GM18870 (cell line): ENCODE measurements at regions not wholly inside any gene's neighbourhood (a gene's known extent, or its start where the extent isn't known, plus 50 kb on each side); places are given as distances from the start of the nearest gene placed in this dataset.
A peak's percentile ranks its signal among the peaks of the same experiment; 100 is the strongest.

Experiments used
- ATAC-seq: cut with Tn5 transposase; IDR thresholded peaks from one replicate; pipeline ENCODE4 v1.9.1; 2021; ENCODE audit warnings: moderate library complexity; ENCODE audit not compliant: unreplicated experiment

DNA sequence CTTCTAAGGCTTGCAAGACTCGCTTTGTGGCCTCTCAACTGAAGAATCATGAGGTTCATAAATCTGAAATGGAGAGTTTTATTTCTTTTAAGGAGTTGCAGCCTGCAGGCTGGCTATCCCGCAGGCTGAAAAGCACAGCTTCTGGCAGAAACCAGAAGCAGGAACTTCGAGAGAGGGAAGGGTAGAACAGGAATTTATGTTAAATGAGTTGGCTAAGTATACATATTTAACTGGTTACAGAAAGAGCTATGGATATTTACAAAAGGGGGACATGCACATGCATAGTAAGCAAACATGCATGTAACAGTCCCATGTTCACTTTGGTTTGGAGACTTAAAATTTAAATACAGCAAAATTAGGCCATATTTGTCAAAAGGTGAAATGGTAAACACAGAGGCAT lies 787.0 kb downstream of the TFAP2A start:
- ATAC-seq = no peak

DNA sequence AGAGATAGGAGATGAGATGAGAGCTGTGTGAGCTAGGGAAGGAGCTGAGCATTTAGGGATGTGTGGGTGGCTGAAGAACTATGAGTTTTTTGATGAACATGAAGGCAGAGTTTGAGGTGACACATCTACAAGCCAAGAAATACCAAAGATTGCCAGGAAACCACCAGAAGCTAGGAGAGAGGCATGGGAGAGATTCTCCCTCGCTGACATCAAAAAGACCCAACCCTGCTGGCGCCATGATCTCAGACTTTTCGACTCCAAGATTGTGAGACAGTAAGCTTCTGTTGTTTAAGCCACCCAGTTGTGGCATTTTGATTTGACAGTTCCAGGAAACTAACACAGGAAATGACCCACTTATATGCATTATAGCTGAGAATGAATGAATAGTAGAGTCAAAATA lies 790.9 kb downstream of the TFAP2A start:
- ATAC-seq = no peak

DNA sequence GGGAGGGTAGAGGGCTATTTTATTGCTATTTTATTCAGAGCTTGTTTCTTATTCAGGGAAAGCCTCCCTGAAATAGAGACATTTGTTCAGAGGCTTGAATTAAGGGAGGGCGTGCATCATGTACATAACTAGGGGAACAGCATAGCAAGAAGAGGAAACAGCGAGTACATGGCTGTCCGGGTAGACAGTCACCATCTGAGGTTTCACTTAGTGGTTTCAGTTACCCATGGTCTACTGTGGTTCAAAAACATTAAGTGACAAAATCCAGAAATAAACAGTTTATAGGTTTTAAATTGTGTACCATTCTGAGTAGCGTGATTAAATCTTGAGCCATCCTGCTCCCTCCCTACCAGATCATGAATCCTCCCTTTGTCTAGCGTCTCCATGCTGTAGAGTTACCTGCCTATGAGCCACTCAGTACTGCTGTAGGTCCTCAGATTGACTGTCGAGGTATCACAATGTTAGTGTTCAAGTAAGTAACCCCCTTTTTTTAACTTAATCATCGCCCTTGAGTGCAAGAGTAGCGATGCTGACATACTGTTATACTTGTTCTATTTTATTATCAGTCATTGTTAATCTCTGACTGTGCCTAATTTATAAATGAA lies 791.5 kb downstream of the TFAP2A start:
- no peak for ATAC-seq

DNA sequence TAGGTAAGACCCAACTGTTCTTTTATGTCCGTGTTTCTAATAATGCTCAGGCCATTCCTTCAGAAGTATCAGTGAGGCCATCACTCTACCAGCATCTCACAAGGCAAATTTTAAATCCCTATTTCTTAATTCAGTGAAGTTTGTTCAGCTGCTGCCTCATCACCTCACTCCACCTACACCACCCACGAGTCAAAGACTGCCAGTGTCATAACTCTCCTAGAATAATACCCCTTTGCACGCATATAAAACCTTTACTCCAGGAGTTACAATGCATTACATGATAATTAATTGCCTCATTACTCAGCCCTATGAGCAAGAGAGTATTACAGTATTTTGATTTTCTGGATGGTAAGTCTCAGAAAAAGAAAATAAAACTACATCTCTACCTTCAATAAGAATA lies 793.6 kb downstream of the TFAP2A start:
- ATAC-seq = no peak

DNA sequence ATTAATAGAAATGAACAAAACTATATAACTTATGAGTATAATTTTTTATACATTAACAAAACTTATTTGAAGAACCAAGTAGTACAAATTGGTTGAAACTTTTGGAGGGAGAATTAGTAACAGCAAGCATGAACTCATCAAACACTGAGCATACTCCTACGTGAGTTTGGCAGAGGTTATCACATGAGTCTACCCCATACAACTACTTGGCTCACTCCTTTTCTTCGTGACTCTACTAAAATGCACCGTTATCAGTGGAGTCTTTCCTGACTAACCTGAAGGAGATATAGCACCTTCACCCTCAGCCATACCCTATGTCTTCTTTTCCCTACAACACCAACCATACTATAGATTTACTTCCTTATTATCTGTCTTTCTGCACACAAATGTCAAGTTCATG lies 794.2 kb downstream of the TFAP2A start:
- ATAC-seq = no peak

DNA sequence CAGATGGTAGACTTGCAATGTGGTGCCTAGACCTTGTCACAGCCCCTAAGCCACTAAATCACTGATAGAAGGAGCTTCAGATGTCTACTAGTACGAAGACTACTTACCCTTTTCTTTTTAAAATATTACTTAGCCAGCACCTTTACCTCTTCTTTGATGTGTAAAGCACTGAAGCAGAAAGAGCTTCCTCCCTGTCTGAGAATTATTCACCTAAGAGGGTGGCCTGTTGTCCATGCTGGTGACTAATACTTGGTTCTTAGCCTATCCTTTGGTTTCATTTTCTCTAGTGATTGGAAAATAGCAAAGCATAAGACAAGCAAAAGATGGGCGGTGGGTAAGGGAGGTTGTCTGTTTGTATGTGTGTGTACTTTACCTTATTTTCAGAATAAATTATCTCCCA lies 794.6 kb downstream of the TFAP2A start:
- ATAC-seq = peak; percentile 54

DNA sequence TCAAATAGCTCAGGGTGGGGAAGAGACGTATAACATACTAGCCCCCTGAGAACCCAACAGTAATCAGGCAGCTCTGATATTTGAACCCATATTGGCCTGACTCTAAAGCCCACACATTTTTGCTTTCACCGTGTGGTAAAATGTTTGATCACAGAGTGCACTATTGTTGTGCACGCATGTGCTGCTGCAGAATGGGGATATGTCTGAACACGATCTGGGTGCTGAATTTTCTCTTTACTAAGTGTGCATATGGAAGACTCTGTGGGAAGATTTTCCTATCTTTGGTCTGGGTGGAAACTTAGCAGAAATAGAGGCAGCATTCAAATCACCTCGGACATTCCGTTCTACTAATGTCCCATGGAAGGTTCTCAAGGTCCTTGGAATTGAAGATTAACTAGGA lies 800.1 kb downstream of the TFAP2A start:
- no peak for ATAC-seq

DNA sequence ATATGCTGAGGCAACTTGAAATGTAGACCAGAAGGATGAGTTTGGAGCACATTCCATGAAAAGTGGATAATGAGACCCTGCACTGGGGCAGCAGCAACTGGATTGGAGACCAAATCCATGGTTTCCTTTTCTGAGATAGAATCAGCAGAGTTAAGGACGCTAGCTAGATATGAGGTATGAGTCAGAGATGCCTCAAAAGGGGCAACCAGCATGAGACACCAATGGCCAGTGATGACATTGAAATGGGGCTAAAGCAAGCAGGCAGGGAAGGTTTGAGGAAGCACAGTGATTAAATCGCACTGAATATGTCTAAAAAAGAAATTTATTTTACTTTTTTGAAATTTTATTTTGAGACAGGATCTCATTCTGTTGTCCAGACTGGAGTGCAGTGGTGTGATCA lies 802.4 kb downstream of the TFAP2A start:
- ATAC-seq = no peak

DNA sequence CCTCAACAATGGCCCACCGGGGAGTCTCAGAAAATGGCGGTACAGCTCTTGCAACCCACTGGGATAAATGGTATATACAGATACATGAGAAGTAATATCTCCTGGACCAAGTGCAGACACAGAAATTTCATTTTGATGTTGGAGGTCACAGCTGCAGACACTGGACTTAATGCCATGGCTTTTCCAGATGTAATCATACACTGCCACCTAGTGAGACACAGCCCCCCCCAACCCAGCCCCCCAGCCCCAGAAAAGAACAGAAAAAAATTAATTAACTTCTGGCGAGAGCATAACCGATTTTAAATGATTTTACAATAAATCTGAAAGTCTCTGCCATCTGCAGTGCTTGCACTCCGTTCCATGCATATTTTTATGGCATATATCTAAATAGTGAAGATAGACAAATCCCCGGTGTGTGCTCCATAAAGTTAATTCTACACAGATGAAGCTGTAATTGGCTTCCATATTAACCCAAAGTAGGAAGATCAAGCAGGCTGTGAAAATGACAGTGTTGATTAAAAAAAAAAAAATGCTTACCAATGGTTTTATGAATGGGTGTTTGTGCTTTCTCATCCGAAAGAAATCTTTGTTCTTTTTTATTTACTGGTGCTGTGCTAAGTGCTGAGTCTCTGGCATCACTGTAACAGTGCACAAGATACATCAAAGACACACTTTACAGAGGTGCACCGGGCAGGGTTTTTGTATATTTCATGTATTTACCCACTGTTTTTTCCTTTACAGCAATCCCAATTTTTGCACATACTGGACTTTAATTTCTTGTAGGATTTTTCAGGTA lies 804.1 kb downstream of the TFAP2A start:
- no peak for ATAC-seq

DNA sequence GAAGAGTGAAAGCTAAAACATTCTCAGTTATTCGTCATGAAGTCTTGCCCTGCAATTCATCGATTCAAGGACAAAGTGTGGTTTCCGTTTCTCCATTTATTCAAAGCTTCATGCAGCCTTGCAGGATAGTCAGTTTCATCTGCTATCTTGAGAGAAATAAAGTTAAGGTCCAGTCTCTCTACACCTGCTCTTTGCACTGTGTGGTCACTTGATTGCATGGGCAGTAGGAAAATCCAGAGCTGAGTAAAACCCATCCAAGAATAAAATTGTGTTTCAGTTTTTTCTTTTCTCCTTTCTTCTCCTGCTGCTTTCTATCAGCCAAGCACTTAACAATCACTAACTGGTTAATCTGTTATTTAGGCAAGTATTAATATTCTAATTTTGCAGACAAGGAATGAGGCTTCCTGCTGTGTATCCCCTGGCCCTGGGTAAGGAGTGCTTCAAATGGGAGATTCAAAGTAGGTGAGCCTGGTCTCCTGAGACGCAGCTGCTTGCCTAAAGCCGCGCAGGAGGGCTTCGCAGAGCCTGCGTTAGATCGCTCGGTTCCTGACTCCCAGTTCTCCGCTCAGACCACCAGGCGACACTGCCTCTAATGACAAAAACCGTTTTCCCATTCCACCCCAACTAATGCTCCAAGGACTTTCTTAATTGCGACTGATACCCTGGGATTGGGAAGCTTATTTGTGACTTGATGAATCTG lies 808.3 kb downstream of the TFAP2A start:
- no peak for ATAC-seq

DNA sequence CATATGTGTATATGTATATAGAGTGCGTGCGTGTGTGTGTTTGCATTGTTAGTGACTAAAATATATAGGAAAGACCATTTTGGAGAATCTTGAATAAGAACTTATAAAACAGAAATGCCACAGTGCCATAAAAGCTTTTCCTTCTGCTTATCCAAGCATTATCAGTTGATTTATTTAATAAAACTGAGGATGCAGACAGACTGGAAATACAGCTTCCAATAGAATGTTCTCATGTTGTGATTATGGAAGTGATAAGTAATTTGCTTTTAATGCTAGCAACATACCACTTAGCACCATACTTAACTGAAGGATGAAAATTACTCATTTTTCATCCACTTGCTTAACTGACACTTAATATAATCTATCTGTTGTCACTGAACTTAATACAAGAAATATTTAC lies 820.1 kb downstream of the TFAP2A start:
- no peak for ATAC-seq

DNA sequence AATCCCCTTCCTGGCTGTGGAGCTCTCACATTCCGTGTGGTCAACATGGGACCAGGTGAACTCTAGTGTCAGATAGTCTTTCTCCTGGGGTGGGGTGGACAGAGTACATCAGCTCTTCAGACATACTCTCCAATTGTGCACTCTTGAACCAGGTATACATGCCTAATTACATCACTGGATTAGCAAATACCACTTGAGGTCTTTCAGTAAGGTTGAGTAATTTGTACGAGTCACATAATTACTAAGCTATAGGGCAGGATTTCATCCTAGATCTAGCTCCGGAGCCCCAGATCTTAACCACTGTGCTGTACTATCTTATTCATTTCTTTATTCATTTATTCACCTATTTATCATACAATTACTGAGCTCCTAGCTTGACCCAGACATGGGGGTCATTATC lies 821.3 kb downstream of the TFAP2A start:
- no peak for ATAC-seq

DNA sequence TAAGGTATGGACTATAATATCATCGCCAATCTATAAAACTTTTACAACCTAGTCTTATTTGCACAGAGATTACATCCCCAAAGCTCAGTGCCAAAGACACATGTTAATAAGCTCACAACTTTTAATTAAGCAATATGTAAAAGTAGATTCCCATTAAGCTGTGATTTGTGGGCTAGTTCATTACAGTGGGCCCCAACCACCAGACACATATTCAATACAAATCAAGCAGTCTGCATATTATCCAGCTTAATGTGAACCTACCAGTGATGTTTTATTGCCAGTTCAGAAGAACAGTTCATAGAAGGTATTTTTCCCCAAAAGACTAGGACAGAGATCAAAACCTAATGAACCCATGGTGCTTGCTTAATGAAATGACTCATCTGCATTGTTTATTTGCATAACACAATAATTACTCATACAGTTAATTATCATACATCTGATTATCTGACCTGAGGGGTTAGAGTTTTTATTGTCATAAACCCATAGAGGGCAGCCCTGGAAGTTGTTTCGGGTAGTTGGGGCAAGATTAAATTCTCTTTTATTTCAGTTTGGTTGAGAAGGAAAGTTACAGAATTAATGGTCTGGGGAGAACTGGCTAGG lies 831.0 kb downstream of the TFAP2A start:
- ATAC-seq = no peak

DNA sequence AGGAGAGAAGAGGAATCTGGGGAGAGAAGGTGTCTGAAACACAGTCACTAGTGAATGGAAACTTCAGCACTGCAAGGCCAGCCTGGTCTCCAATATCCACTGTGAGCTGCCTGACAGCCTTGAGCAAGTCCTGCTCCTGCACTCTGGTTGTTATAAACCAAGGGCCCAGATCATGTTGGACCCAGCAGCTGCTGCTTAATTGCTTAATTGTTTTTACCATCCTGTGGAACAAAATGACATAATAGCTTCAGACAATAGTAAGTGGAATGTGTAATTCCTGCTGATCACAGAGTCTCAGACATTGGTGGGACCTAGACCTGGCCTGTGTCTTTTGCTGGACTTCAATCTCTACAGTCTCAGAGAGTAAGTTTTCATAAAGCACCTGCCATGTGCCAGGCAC lies 833.7 kb downstream of the TFAP2A start:
- no peak for ATAC-seq

DNA sequence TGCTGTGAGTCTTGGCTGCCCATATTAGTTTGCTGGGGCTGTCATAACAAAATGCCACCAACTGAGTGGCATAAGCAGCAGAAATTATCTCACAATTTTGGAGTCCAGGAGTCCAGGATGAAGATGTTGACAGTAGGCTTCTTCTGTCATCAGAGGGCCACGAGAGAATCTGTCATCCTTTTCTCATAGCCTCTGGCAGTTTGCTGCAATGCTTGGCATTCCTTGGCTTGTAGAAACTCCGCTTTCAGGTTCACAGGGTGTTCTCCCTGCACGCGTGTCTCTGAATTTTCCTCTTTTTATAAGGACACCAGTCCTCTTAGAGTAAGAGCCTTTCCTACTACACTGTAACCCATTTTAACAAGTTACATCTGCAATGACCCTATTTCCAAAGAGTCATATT lies 838.4 kb downstream of the TFAP2A start:
- ATAC-seq = no peak

DNA sequence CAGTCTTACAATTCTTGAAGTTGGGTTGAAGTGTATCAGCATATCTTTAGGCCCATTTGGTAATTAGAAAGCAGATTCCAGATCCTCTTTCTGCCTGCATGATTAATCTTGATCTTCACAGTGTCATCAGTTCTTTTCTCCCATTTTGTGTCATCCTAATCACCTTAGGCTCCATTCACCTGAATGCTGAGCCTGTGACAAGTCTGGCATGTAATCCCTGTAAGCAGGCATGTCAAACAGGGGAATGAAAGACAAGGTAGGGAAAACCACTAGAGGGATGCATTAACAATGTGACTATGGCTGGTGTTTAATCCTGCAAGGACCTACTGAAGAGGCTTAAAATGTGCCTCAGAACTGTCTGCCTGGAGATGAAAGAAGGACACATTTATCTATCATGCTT lies 848.8 kb downstream of the TFAP2A start:
- no peak for ATAC-seq

DNA sequence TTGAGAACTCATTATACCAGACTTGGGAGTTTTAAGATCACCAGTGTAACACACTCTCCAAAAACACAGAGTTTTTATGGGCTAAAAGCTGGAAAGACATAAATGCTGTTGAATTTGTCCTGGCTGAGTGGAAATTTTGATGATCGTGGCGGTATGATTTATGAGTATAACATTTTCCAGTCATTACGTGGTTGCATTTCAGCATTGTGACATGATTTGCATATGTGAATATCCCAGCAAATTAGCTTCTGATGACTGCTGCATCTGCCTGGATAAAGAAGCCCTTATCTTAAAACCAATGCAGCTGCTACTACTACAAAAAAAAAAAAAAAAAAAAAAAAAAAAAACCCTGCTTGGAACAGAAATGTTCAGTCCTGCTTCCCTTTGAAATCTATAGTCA lies 850.9 kb downstream of the TFAP2A start:
- ATAC-seq = no peak

DNA sequence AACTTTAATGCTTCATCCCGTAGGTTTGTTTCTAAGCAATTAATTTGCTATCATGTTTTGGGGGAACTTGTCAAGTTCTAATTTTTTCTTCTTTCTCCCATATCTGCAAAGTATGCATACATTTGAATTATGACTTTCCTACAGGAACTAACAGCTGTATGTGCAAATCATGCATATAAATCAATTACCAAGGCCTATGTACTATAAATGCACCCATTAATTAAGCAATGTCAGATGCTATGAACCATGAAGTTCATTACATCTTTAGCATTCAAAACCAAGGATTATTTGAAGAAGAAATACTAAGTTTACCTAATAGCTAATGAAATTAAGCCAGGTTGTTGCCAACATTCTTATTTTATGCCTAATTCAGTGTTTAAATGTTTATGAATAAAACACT lies 851.3 kb downstream of the TFAP2A start:
- no peak for ATAC-seq

DNA sequence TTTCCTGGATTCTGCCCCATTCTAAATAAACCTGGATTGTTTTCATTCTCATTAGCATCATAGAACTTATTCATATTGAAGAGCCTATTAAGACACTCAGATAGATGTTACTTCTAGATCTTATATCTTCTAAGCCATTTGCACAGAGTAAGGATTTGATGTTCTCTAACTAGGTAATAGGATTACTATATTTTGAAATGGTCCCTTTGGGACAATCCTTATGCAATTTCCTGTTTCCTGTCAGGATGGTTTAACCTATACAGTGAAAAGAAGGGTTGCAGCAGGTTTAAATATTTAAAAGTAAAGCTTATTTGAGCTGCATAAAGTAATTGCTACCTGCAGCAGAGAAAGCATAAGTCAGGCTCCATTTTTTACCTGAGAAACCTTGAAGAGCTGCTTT lies 860.1 kb downstream of the TFAP2A start:
- no peak for ATAC-seq

DNA sequence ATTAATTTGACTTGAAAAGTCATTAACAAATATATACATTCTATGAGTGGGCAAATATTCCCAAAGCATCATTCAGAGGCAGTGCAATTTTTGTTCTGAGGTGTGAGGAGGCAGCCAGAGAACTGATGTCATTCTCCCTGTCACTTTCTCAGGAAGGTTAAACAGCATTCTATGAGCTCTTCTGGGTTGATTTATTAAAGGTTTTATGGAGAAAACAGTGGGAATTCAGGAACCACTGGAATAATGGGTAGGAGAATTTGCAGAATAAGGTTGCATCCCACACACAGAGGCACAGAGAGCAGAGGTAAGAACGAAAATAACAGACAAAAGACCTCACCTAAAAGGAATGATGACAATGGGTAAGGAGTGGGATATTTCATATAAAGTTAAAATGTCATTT lies 860.6 kb downstream of the TFAP2A start:
- no peak for ATAC-seq

DNA sequence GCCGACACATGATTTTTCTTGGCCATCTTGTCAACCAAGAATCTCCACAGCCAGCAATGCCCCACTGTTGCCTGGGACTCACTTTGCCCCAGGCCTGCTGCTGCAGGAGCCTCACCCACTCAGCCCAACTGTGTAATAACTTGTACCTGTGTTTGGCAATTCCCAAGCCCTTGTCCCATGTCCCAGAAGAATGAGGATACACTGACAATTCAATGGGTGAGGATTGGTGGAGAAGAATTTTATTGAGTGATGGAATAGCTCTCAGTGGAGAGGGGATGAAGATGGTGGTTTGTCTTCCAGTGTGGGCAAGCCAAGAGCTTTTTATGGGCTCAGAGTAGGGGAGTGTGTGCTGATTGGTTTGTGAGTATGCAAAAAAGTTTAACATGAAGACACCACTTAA lies 861.9 kb downstream of the TFAP2A start:
- ATAC-seq = no peak

DNA sequence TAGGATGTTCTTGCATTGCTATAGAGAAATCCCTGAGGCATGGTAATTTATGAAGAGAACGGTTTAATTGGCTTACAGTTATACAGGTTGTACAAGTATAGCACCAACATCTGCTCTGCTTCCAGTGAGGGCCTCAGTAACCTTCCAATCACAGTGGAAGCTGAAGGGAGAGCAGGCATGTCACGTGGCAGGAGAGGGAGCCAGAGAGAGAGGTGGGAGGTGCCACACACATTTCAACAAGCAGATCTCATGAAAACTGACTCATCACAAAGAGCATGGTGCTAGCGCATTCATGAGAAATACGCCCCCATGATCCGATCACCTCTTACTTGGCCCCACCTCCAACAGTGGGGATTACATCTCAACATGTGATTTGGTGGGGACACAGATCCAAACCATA lies 871.2 kb downstream of the TFAP2A start:
- ATAC-seq = no peak
